ENCODE measurements at regions not wholly inside any gene's neighbourhood (a gene's known extent, or its start where the extent isn't known, plus 50 kb on each side); places are given as distances from the start of the nearest gene placed in this dataset.
A peak's percentile ranks its signal among the peaks of the same experiment; 100 is the strongest.

DNA sequence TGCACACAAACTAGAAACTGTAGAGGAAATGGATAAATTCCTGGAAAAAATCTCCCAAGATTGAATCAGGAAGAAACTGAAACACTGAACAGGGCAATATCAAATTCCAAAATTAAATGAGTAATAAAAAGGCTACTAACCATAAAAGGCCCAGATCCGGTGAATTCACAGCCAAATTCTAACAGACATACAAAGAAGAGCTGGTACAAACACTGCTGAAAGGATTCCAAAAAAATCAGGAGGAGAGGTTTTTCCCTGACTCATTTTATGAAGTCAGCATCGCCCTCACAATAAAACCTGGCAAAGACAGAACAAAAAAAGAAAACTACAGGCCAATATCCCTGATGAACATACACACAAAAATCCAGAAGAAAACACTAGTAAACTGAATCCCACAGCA lies 462.4 kb upstream of the THBS1 start:
- DNase-seq (ENCODE audit: low read depth, low spot score) = no peak

DNA sequence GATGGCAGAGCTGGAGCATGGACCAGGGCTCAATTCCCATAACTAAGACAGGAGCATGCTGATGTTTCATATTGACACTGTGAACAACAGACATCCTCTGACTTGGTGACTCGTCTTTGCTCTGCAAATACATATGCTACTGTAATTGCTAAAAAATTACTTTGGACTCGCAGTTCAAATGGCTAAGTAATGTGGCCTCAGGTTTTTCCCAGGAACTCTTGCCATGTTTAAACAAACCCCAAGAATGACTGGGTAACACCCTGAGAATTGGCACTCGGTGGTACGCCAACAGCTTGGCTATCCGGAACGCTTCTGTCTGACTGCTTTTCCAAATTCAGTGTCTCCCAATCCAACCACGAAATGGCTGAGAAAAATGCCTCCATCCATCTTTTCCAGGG lies 456.7 kb upstream of the THBS1 start:
- no peak for DNase-seq (ENCODE audit: low read depth, low spot score)

DNA sequence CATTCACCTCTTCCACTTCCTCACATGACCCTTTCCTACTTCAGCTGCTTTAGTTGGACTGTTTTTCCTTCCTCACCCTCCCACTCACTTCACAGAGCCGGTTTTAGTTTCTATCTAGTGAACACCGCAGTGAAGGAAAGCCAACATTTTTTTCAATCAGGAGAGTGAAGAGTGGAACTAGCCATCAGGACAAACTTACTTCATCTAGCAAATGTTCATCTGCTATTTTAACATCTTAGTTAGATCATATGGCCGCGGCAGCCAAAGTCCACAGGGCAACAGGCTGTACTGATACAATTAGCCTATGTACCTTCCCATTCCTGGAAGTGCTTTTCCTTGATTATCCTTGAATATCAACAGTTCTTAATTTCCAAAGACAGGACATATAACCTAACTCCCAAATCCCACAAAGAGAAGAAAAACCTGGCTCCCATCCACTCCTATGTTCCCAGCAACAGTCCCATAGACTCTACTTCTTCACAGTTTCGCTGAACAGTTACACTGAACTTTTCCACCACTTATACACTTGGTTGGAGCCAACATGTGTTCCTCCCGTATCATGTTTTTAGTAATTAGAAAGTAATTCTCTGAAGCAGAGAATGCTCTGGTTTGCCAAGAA lies 456.2 kb upstream of the THBS1 start:
- DNase-seq (ENCODE audit: low read depth, low spot score) = no peak

DNA sequence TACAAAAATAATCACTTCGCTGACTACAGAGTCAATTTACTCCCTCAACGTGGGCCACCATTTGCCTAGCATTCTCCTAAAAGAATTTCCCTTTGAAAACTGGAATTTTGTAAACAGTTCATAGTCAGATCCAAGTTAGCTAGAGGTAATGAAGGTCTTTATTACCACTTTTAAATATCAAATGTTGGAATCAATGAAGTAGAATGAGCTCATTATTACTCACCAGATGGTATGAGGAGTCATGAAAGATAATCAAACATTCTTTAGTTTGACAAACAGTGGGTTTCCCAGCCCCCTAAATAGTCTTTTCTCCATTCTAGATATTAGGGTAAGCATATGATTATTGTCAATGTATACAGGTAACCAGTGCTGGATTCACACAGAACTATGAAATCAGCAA lies 455.7 kb upstream of the THBS1 start:
- no peak for DNase-seq (ENCODE audit: low read depth, low spot score)

DNA sequence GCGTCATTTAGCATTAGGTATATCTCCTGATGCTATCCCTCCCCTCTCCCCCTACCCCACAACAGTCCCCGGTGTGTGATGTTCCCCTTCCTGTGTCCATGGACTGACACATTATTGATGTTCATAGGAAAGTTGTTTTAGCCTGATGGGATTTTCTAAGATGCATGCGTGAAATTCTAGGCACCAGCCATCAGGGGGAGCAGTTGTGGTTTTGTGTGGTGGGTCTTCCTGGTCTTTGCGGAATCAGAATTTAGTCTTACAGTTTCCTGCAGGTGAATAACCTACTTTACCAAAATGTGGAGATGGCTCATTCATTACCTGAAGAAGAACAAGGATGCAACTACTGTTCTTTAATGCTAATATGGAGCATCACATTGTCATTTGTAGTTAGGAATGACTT lies 455.0 kb upstream of the THBS1 start:
- DNase-seq (ENCODE audit: low read depth, low spot score) = no peak

DNA sequence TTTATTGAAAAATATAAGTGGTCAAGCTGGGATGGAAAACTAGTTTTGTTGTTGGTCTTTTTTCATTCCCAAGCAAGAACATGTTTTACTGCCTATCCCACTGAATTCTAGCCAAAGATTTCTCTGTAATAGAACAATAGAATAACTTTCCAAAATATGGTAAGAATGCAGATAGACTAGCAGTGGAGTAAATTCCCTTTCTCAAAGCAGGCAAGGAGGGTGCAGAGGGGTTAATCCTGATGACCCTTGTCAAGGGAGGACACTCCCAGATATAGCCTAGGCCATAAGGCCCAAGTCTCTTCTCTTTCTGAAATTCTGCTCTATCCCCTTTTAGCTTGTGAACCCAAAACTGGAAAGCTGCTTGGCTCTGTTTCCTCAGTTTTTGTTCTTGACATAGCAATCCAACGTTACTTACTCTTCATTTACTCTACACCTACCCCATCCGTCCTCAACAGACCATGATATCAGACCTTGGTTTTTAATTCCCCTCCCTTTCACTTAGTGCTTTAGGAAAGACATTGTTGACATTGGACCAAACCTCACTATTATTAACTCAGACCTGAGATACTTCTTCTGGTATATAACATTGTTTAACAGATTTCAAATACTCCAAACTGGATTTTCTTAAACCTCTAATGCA lies 453.6 kb upstream of the THBS1 start:
- DNase-seq (ENCODE audit: low read depth, low spot score) = no peak

DNA sequence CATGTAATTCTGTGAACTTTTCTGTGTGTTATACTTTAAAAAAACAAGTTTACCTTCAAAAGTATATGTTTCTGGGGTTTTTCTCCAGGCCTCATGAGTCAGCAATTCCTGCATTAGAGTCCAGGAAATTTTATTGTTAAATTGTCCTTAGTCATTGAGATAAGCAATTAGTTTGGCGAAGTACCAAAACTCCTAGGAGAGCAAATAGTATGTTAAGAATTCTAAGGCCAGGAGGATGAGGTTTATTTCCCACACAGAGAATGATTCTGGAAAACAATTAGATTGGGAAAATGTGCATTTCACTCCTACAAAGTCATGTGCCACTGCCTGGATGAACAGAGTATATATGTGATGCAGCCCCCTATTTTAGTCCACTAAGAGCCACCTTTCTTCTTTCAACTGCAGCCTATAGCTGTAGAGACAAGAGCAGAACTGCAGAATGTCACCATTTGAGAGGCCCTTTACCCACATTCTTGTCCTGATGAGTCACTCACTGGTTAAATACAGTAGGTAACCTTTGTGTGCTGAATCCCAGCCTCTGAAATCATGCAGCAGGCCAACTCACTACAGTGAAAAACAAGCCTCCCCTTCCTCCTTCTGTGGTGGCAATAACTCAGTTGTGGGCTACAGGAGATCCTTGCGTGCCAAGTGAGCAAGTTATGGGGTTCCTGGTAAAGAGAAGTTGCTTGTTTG lies 452.8 kb upstream of the THBS1 start:
- DNase-seq (ENCODE audit: low read depth, low spot score) = peak; percentile 70

DNA sequence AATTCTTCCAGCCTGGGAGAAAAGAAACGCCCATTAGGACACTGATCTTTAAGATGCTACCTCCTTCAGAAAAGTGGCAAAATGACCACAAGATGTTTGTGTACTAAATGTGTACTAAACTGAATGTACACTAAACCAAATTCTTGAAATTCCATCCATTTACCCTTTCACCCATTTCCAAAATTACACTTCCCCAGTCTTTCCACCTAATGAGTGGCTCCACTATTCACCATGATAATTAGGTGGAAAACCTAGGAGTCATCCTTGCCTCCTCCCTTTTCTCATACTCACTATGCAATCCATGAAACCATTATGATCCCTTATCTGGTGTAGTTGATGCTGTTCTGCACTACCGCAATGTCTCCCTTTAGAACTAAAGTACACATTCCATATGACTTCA lies 452.1 kb upstream of the THBS1 start:
- DNase-seq (ENCODE audit: low read depth, low spot score) = no peak

DNA sequence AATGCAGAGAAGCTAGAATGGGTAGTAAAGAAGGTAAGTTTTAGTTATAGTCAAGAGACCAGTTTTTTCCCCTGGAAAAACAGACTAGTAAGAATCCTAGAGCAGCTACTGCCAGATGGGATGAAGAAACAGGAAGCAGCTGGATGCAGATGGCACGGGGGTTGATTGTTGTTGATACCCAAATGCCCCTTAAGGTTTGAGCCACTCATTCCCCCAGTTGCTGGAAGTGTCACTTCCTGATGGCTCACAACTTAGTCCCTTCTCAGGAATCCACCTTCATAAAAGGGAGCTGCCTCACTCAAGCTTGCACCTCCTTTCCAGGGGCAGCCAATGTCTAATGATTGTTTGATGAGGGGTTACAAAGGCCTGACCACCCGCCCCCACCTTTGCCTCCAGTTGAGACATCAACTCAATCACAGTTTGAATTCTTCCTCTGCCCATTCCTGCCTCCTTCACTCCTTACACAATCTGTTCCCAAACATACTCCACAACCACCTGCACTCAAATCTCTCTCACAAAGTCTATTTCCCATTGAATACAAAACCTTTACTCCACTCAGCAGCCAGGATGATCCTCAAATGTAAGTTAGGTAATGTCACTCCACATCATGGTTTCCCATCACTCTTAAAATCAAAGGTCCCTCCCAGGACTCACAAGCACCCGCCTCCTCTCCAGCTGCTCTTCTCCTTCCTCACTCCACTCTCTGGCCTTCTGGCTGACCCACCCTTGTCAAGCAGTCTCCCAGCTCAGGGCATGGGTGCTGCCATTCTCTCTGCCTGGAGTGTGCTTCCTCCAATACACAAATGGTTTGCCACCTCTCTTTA lies 450.1 kb upstream of the THBS1 start:
- no peak for DNase-seq (ENCODE audit: low read depth, low spot score)

DNA sequence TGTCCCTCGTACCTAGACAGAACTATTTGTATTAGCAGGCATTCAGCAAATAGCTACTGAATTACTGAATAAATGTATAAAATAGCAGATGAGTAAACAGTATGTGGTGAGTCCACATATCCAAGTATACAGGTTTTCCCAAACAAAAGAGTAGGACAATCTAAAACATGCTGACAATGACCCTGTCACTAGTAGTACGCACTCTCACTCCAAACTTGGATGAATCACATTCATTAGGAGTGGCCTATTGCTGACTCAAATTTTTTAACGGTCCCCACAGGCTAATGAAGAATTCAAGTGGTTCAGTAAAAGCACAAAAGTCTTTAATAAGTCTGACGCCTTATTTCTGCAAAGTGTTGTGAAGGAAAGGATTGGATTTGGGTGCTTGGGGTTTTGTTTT lies 449.3 kb upstream of the THBS1 start:
- DNase-seq (ENCODE audit: low read depth, low spot score) = no peak

DNA sequence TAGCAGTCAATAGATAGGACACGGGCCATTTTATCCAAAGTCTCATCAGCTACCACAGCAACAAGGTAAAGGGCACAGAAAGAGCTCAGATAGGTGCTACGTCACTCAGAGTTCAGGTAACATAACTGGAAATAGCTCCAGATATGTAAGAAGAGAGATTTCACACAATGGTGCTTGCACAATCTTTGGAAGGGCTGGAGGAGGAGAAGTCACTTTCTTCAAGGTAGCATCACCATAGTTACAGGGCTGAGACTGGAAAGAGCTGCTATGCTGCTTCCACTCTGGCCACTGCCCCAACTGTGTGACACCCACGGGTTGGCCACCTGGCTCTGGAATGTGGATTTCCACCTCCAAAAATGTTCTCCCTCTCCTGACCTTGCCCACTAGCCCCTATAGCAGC lies 448.8 kb upstream of the THBS1 start:
- no peak for DNase-seq (ENCODE audit: low read depth, low spot score)

DNA sequence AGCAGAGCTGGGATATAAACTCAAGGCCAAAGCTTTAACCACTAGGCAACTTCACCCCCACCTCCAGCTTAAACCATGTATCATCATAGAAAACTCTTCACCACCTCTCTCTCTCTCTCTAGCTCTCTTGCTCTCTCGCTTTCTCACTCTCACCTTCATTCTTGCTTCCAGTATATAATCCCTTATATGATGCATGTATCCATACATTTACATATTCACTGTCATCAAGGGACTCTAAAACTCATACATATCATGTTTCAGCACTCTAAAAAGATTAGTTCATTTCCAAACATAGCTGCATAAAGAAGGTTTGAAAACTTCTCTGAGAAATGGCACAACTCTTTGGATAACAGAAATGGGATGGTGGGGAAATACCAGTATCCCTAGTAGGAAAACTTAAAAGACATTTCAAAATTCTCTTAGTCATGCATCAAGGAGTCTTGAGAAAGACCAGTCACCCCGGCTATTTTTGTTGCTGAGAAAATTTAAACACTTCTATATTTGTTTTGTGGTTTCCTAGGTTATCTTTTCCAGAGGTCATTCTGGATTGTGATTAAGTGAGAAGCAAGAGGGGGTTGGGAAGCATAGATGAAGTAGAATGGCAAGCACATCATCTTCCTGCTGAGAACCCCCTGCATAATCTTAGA lies 447.8 kb upstream of the THBS1 start:
- DNase-seq (ENCODE audit: low read depth, low spot score) = no peak

DNA sequence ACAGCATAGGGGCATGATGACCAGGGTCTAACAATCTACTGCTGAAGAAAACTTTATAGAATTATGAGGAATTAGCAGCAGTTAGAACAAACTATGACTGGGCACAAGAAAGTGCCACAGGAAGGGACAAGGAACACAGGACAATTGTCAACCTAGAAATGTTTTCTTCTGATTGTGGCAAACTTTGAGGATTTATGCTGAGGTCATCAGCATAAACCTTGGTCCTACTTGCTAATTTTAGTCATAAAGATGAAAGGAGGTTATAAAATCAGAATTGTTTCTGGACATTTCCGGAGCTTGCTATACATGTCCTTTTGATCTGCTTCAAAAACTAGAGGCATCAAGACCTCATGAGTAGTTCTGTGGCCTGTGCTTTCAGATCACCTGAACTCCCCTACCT lies 446.6 kb upstream of the THBS1 start:
- no peak for DNase-seq (ENCODE audit: low read depth, low spot score)

DNA sequence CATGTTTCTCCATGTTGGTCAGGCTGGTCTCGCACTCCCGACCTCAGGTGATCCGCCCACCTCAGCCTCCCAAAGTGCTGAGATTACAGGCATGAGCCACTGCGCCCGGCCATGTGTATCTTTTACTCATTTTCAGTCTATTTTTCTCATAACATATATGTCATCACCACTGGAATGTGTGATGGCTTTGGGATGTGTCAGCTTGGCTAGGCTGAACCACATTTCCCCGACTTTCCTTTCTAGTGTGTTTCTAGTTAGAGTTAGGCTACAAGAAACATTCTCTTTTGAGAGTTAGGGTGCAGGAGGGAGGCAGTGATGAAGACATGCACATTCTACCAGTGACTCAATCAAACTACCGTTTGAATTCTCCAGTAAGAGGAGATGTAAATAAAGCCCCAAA lies 444.9 kb upstream of the THBS1 start:
- DNase-seq (ENCODE audit: low read depth, low spot score) = no peak

DNA sequence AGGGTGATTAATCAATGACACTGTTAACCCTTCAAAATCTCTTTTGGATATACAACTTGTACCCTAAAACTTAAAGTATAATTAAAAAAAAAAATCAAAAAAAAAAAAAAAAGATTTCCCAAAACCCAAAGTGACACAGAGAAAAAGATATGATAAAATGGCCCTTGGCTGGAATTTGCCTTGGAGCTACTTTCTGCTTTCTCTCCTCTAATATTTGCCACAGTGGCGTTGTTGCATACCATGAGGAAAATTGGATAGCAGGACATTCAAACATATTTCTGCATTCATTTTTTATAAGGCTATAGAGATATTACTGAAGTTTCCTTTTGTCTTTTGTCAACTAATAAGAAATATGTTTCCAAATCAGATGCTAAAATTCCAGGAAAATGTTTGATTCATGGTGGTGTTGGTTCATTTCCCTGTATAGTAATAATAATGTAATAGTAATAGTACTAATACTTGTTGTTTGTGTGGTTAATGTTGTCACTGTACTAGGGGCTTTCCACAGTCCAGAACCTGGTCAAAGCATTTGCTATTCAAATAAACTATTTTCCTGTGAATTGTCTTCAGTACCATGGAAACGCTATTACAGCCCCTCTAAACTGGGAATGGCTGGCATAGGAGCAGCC lies 441.3 kb upstream of the THBS1 start:
- no peak for DNase-seq (ENCODE audit: low read depth, low spot score)

DNA sequence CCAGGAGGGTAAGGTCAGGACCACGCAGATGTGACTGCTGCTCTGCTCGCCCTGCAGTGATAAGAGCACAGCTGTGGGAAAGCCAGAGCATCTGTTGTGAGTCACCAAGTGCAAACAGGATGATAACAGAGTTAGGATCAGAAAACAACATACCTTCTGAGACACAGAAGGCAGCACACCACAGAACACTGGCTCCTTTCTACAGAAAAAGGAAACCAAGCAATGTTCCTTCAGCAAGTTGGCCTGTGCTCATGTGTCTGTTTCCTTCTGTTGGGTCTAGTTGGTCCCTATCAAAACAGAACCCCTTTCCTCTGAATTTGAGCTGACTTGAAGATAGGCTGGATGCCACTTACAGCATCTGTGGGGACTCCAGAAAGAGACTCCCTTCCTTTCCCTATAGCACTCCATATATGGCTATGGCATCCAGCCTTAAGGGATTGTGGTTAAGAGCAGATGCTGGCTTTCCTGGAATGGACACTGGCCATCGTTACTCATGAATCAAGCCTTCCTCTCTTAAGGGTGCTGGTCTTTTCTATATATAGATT lies 440.7 kb upstream of the THBS1 start:
- DNase-seq (ENCODE audit: low read depth, low spot score) = no peak

DNA sequence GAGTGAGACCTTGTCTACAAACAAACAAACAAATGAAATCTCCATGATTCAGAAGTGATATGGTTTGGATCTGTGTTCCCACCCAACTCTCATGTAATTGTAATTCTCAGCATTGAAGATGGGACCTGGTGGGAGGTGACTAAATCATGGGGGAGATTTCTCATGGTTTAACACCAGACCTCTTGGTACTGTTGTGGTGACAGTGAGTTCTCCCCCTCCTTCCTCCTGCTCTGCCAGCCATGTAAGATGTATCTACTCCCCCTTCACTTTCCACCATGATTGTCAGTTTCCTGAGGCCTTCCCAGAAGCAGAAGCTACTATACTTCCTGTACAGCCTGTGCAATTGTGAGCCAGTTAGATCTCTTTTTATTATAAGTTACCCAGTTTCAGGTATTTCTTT lies 438.4 kb upstream of the THBS1 start:
- no peak for DNase-seq (ENCODE audit: low read depth, low spot score)

DNA sequence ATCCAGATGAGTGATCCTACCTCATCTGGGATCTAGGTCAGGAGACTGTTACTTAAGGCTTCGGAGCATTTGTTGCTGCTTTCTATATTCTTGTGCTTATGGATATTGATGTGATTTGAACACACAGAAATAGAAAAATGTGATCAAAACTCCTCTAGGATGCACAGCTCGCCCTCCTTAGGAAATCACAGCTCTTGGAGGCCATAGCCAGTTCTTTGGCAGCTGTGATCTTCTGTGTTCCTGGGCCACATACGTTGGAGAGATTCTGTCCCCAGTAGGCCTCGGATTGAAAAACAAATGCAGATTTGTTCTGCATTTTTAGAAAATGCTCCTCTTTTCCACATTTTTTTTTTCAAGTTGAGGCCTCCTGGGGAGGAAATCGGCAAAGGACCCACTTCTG lies 437.4 kb upstream of the THBS1 start:
- no peak for DNase-seq (ENCODE audit: low read depth, low spot score)

DNA sequence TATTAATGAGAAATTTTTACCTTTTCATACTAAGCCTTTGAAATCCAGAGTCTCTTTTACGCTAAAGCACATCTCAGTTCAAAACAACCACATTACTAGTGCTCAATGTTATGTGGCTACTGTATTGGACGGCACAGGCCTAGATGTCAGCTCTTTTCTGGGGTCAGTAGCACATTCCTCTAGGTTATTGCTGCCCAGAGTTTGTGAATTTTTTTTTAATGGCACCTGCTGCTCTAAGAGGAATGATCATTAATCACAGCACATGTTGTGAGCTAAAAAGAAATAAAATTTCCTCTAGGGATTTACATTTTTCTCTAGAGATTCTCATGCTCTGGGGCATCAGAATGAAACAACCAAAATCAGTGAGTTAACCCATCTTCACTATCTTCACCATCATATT lies 436.8 kb upstream of the THBS1 start:
- DNase-seq (ENCODE audit: low read depth, low spot score) = no peak

DNA sequence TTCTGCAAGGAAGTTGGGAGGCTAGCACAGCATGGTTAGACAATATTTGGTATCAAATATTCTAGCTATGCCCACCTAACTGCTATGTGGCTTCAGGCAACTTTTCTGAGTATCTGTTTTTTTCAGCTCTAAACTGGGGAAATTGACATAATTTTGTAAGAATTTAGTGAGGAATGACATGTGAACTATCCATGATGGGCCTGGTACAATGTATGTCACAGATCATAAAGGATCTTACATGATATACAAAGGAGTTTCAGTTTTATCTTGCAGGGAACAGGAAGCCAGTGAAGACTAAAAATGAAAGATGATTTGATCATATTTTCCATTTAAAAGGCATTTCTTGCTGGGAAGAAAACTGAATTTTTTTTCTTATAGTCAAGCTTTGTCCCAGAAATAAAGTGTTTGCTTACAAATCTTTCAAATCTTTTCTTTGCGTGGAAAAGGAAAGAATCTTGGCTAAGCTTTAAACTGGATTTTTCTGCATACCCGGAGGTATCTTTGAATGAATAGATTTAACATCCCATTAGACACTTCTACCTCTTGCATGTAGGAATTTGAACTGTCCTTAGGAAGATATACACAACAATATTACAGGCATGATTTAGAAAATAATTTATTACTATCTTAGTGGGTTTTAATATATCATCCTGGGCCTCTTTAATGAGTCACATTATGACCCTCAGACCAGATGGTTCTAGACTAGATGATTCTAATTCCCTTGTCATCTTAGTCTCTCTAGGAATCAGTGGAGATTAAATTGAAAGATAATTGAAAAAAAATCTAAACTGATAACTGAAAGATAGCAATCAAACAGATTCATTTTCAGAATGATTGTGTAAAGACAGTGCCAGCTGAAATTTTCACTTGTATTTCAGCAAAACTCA lies 436.0 kb upstream of the THBS1 start:
- DNase-seq (ENCODE audit: low read depth, low spot score) = no peak

Data from iPS DF 19.7 (cell line).